Common myeloid progenitor, CD34-positive (primary cell): ENCODE measurements at regions not wholly inside any gene's neighbourhood (a gene's known extent, or its start where the extent isn't known, plus 50 kb on each side); places are given as distances from the start of the nearest gene placed in this dataset.
A peak's percentile ranks its signal among the peaks of the same experiment; 100 is the strongest.

Experiments used
- CTCF ChIA-PET: fragments of 350-600 bp; sonication (Branson Sonifier 250); formaldehyde crosslinking; loops from one replicate; lab custom pipeline; 2021; ENCODE audit warnings: antibody characterized with exemption; lab: Charles Lee
- POLR2A ChIA-PET: fragments of 350-600 bp; sonication (Branson Sonifier 250); formaldehyde crosslinking; loops from one replicate; lab custom pipeline; 2021; ENCODE audit warnings: antibody characterized with exemption; lab: Charles Lee
- DNase-seq, 3 donors: peaks; one replicate each; pipeline versions ENCODE4 v3.0.0 to v3.0.0-alpha.2; 2013
- H3K27ac ChIP-seq, 2 experiments: 1 replicate in 1 of 2; 2 replicates in 1 of 2; pipeline ENCODE4 v1.7.0; 2013; ENCODE audit warnings: inconsistent platforms in 2 of 2, low read length in 2 of 2, mild to moderate bottlenecking in 2 of 2, low read depth in 1 of 2, moderate library complexity in 1 of 2; ENCODE audit not compliant: severe bottlenecking in 2 of 2, insufficient read depth in 1 of 2, poor library complexity in 1 of 2
- H3K27me3 ChIP-seq, 5 experiments: replicated peaks in 2 of 5; 1 replicate in 3 of 5; 2 replicates in 2 of 5; pipeline versions ENCODE4 v1.6.1 to v1.7.0; 2013; ENCODE audit warnings: low read length in 4 of 5, mild to moderate bottlenecking in 2 of 5, moderate library complexity in 2 of 5, inconsistent platforms in 1 of 5; ENCODE audit not compliant: insufficient read depth in 5 of 5, control insufficient read depth in 4 of 5
- H3K36me3 ChIP-seq, 4 experiments: 1 replicate in 2 of 4; 2 replicates in 2 of 4; pipeline versions ENCODE4 v1.6.1 to v1.7.0; 2013; ENCODE audit warnings: low read length in 3 of 4, control low read depth in 1 of 4, mild to moderate bottlenecking in 1 of 4; ENCODE audit not compliant: control insufficient read depth in 4 of 4, insufficient read depth in 4 of 4
- H3K4me1 ChIP-seq, 4 experiments: 1 replicate in 3 of 4; 2 replicates in 1 of 4; pipeline versions ENCODE4 v1.6.1 to v1.7.1; 2013; ENCODE audit warnings: low read length in 3 of 4, mild to moderate bottlenecking in 3 of 4, control low read depth in 1 of 4, inconsistent platforms in 1 of 4, moderate library complexity in 1 of 4; ENCODE audit not compliant: control insufficient read depth in 4 of 4, insufficient read depth in 4 of 4; ENCODE audit errors: control extremely low read depth in 1 of 4
- H3K4me3 ChIP-seq, 7 experiments: 1 replicate in 4 of 7; 2 replicates in 3 of 7; pipeline versions ENCODE4 v1.5.1 to v1.7.0; 2013; ENCODE audit warnings: mild to moderate bottlenecking in 7 of 7, low read length in 6 of 7, moderate library complexity in 6 of 7, inconsistent platforms in 2 of 7, low read depth in 2 of 7, control low read depth in 1 of 7; ENCODE audit not compliant: insufficient read depth in 4 of 7, control insufficient read depth in 1 of 7; ENCODE audit errors: extremely low read depth in 1 of 7
- H3K9me3 ChIP-seq, 5 experiments: 1 replicate in 4 of 5; 2 replicates in 1 of 5; pipeline versions ENCODE4 v1.6.1 to v1.7.1; 2013; ENCODE audit warnings: low read length in 4 of 5, mild to moderate bottlenecking in 2 of 5, inconsistent platforms in 1 of 5, low read depth in 1 of 5, moderate library complexity in 1 of 5; ENCODE audit not compliant: control insufficient read depth in 4 of 5, insufficient read depth in 2 of 5; ENCODE audit errors: control extremely low read depth in 1 of 5
- WGBS: methylation state at CpG from one replicate; pipeline ENCODE4 v1.1.5; 2013; ENCODE audit not compliant: insufficient coverage; 5-methylcytosine and 5-hydroxymethylcytosine counted together

DNA sequence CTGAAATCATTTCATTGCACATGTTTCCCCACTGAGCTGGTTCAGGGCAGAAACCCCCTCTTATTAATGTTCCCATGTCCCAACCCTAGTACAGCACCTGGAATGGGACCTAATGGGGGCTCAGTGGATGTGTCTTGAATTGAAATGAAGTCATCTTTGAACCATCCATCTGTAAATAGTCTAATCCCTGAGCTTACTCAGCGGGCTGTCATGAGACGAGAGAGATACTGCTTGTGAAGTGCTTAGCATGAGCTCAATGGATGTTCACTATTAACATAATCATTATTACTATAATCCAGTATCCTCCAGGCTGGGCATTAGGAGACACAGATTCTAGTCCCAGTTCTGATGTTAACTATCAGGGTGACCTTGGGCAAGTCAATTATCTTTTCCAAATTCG lies 106.6 kb upstream of the LRFN2 start:
- Histone ChIP-seq H3K27me3 (peaks cover 0 to 2% (median 0%) of the 10 kb centered on the region in 5 experiments), H3K27ac (no peak overlapping the region), H3K9me3 (no peaks in the 10 kb centered on the region), H3K36me3 (no peaks in the 10 kb centered on the region), H3K4me3 (no peak overlapping the region), H3K4me1 (no peaks in the 10 kb centered on the region)
- 100% methylated on average over 1 of the region's 3 CpGs for WGBS
- ChIA-PET POLR2A (no interaction called here), CTCF (interaction anchor here (1.2 kb wide), 2 partner anchors 12 to 20 kb away, joined by 3 to 5 read pairs; no protein-coding TSS in a partner anchor)
- DNase-seq, result no peak

DNA sequence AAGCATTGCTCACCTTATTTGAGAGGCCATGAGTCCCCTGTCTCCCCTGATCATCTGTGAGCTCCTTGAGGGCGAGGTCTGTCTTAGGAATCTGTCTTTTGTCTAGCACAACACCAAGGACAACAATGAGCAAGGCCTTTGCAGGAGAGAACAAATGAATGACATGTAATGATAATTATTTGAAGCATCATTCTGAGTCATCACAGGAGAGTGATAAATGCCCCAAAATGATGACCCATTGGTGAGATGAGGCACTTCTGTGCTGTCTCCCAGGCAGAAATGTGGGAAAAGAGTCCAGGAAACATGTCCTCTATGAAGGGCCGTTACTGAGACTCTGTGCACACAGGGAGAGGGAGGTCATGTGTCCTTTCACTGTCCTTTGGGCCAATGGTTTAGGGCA lies 105.2 kb upstream of the LRFN2 start:
- POLR2A ChIA-PET, result no interaction called here
- Histone ChIP-seq H3K4me3 (no peak overlapping the region), H3K4me1 (no peaks in the 10 kb centered on the region), H3K27ac (no peak overlapping the region), H3K9me3 (no peaks in the 10 kb centered on the region), H3K27me3 (peaks cover 0 to 2% (median 0%) of the 10 kb centered on the region in 5 experiments), H3K36me3 (no peaks in the 10 kb centered on the region)
- no peak for DNase-seq
- CTCF ChIA-PET, result interaction anchor here (1.8 kb wide), 1 partner anchor 9 kb away, joined by 6 read pairs; no protein-coding TSS in a partner anchor
- WGBS, result 100% methylated on average over 2 of the region's 2 CpGs

- no peak for DNase-seq
- Histone ChIP-seq H3K4me3 (no peak overlapping the region), H3K36me3 (no peaks in the 10 kb centered on the region), H3K27ac (no peak overlapping the region), H3K27me3 (peaks cover 0 to 3% (median 0%) of the 10 kb centered on the region in 5 experiments), H3K4me1 (peaks cover 0 to 8% (median 3%) of the 10 kb centered on the region in 4 experiments), H3K9me3 (peaks cover 0 to 4% (median 0%) of the 10 kb centered on the region in 5 experiments)
- ChIA-PET CTCF (no interaction called here), POLR2A (no interaction called here)
- 96% methylated on average over 4 of the region's 4 CpGs for WGBS
Measured at GRCh38 chr6:40689185-40689584, 102.0 kb upstream of the LRFN2 start.

DNA sequence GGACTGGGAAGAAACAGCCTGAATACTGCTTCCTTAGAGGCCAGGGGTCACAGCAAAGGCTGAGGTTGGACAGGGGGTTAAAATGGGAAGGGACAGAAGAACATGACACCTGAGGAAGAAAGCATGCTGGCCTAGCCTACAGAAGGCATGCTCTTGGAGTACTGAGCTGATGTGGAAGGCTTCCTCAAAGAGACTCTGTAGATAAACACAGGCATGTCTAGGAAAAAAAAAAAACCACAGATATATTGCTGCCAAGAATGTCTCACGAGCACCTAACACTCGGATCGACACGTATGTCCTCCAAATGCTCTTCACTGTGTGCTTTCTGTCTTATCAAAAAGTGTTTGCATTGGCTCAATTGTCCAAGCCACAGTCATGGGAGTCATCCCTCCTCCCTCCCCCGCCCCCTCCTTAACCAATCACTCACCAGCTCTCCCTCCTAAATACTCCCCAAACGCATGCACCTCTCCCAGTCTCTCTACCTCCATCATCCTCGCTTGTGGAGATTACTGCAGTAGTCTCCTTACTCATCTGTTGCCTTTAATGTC lies 101.1 kb upstream of the LRFN2 start:
- Histone ChIP-seq H3K27me3 (peaks cover 0 to 3% (median 0%) of the 10 kb centered on the region in 5 experiments), H3K9me3 (peaks cover 0 to 4% (median 0%) of the 10 kb centered on the region in 5 experiments), H3K36me3 (no peaks in the 10 kb centered on the region), H3K4me3 (no peak overlapping the region), H3K27ac (no peak overlapping the region), H3K4me1 (peaks cover 0 to 8% (median 3%) of the 10 kb centered on the region in 4 experiments)
- ChIA-PET POLR2A (no interaction called here), CTCF (no interaction called here)
- DNase-seq, result no peak
- 71% methylated on average over 7 of the region's 7 CpGs for WGBS

DNA sequence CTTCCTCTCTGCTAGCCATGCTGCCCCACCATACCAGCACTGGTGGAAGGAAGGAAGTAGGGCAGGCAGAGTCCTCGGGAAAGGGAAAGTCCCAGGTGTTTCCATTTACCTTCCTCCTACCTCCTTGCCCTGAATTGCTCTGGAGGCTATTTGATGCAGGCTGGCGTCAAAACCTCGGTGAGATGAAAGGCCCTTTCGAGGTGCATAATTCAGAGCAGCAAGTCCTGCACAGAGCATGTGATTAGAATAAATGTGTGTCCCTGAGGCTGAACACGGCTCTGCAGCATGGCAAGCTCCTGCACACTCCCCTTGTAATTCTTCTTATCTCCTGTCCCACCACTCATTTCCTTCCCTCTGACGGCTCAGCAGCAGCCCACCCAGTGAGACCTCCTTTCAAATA lies 98.7 kb upstream of the LRFN2 start:
- ChIA-PET POLR2A (no interaction called here), CTCF (no interaction called here)
- H3K36me3 ChIP-seq, result no peaks in the 10 kb centered on the region
- H3K27ac ChIP-seq, result no peak overlapping the region
- WGBS, result 10% methylated on average over 1 of the region's 6 CpGs
- peaks cover 0 to 8% (median 3%) of the 10 kb centered on the region in 4 experiments for H3K4me1 ChIP-seq
- no peak overlapping the region for H3K4me3 ChIP-seq
- H3K9me3 ChIP-seq, result peaks cover 0 to 4% (median 0%) of the 10 kb centered on the region in 5 experiments
- DNase-seq, result peak; percentile 12 to 76 (median 58)
- H3K27me3 ChIP-seq, result peaks cover 0 to 3% (median 0%) of the 10 kb centered on the region in 5 experiments

- DNase-seq, result no peak
- no peak overlapping the region for H3K4me3 ChIP-seq
- peaks cover 0 to 3% (median 0%) of the 10 kb centered on the region in 5 experiments for H3K27me3 ChIP-seq
- no peaks in the 10 kb centered on the region for H3K36me3 ChIP-seq
- ChIA-PET CTCF (interaction anchor here (1.0 to 1.1 kb wide), 2 partner anchors 9 to 788 kb away, joined by 3 read pairs; no protein-coding TSS in a partner anchor), POLR2A (no interaction called here)
- peaks cover 0 to 8% (median 3%) of the 10 kb centered on the region in 4 experiments for H3K4me1 ChIP-seq
- peaks cover 0 to 10% (median 2%) of the 10 kb centered on the region in 5 experiments for H3K9me3 ChIP-seq
- no peak overlapping the region for H3K27ac ChIP-seq
- 90% methylated on average over 3 of the region's 3 CpGs for whole genome bisulfite sequencing
Measured at GRCh38 chr6:40681622-40682021, 94.5 kb upstream of the LRFN2 start.

GRCh38 chr6:40678941-40679340 lies 91.8 kb upstream of the LRFN2 start:
- no peak overlapping the region for H3K4me3 ChIP-seq
- peaks cover 0 to 7% (median 2%) of the 10 kb centered on the region in 5 experiments for H3K9me3 ChIP-seq
- CTCF ChIA-PET, result no interaction called here
- 92% methylated on average over 6 of the region's 6 CpGs for WGBS
- H3K4me1 ChIP-seq, result no peaks in the 10 kb centered on the region
- H3K27me3 ChIP-seq, result no peaks in the 10 kb centered on the region
- no peak for DNase-seq
- POLR2A ChIA-PET, result no interaction called here
- no peaks in the 10 kb centered on the region for H3K36me3 ChIP-seq
- no peak overlapping the region for H3K27ac ChIP-seq
